Keratinocyte (primary cell): ENCODE measurements at regions not wholly inside any gene's neighbourhood (a gene's known extent, or its start where the extent isn't known, plus 50 kb on each side); places are given as distances from the start of the nearest gene placed in this dataset.

ENCODE experiments used
- DNase-seq: peaks from one replicate; pipeline ENCODE4 v3.0.0-alpha.2; 2011; ENCODE audit warnings: low read depth, missing footprints, low spot score
- FAIRE-seq: peaks from 2 replicates; lab custom pipeline; 2011; peaks lifted over from hg19 to GRCh38; lab: Jason Lieb, UNC
- H2AFZ ChIP-seq: 2 replicates; pipeline ENCODE4 v1.6.0; 2012; ENCODE audit warnings: low read length, control low read depth, inconsistent platforms; ENCODE audit not compliant: control insufficient read depth
- H3K27ac ChIP-seq: 2 replicates; pipeline ENCODE4 v1.5.1; 2011; ENCODE audit warnings: low read length; ENCODE audit not compliant: control insufficient read depth, insufficient read depth
- H3K27me3 ChIP-seq: 3 replicates; pipeline ENCODE4 v1.6.0; 2011; ENCODE audit warnings: low read length; ENCODE audit not compliant: control insufficient read depth, insufficient read depth; ENCODE audit errors: extremely low read depth
- H3K36me3 ChIP-seq, 2 experiments: 2 replicates in 1 of 2; 3 replicates in 1 of 2; pipeline ENCODE4 v1.5.1; 2011; ENCODE audit warnings: low read length in 2 of 2, mild to moderate bottlenecking in 1 of 2; ENCODE audit not compliant: control insufficient read depth in 2 of 2, insufficient read depth in 2 of 2; ENCODE audit errors: extremely low read depth in 1 of 2
- H3K4me1 ChIP-seq: 3 replicates; pipeline ENCODE4 v1.5.1; 2011; ENCODE audit warnings: low read length; ENCODE audit not compliant: control insufficient read depth, insufficient read depth; ENCODE audit errors: extremely low read depth
- H3K4me2 ChIP-seq: 3 replicates; pipeline ENCODE4 v1.6.0; 2011; ENCODE audit warnings: low read depth, low read length; ENCODE audit not compliant: control insufficient read depth, insufficient read depth; ENCODE audit errors: extremely low read depth
- H3K4me3 ChIP-seq, 3 experiments: fragments of 200-600 bp in 1 of 3; sonication (generic) in 1 of 3; 2 replicates in 2 of 3; 3 replicates in 1 of 3; pipeline ENCODE4 v1.5.1; 2011 to 2016; ENCODE audit warnings: low read length in 3 of 3, mild to moderate bottlenecking in 3 of 3, control low read depth in 2 of 3, inconsistent platforms in 1 of 3, low read depth in 1 of 3, mixed read lengths in 1 of 3, mixed run types in 1 of 3, moderate library complexity in 1 of 3; ENCODE audit not compliant: control insufficient read depth in 2 of 3, insufficient read depth in 2 of 3; ENCODE audit errors: extremely low read depth in 1 of 3
- H3K79me2 ChIP-seq: 2 replicates; pipeline ENCODE4 v1.6.0; 2012; ENCODE audit warnings: low read length; ENCODE audit not compliant: control insufficient read depth, insufficient read depth
- H3K9ac ChIP-seq: 3 replicates; pipeline ENCODE4 v1.6.0; 2011; ENCODE audit warnings: low read length; ENCODE audit not compliant: control insufficient read depth, insufficient read depth; ENCODE audit errors: extremely low read depth
- H3K9me1 ChIP-seq: 3 replicates; pipeline ENCODE4 v1.6.0; 2011; ENCODE audit warnings: low read length; ENCODE audit not compliant: control insufficient read depth, insufficient read depth; ENCODE audit errors: extremely low read depth
- H3K9me3 ChIP-seq: 2 replicates; pipeline ENCODE4 v1.5.1; 2012; ENCODE audit warnings: low read depth, low read length; ENCODE audit not compliant: control insufficient read depth
- H4K20me1 ChIP-seq: 3 replicates; pipeline ENCODE4 v1.6.0; 2011; ENCODE audit warnings: low read length; ENCODE audit not compliant: control insufficient read depth, insufficient read depth; ENCODE audit errors: extremely low read depth
- EZH2 ChIP-seq: IDR thresholded peaks from one replicate; pipeline ENCODE4 v1.6.1; 2012; ENCODE audit warnings: inconsistent platforms, mild to moderate bottlenecking, low read length, moderate library complexity
- dilution Hi-C: fragments of 300-500 bp; cut with MboI; formaldehyde crosslinking; loops from one replicate; pipeline ENCODE4 v1.7.0; 2020; ENCODE audit warnings: low sequenced_read_pairs; ENCODE audit not compliant: extremely low pct_ligation_motif_present
- TF ChIP-seq, protein P1 (sequence below), 3 experiments: IDR thresholded peaks in 1 of 3; conservative IDR thresholded peaks in 1 of 3; optimal IDR thresholded peaks in 1 of 3; 2 replicates in 2 of 3; 3 replicates in 1 of 3; pipeline versions ENCODE3 to v1.5.1; 2011; ENCODE audit warnings: low read length in 3 of 3, mild to moderate bottlenecking in 3 of 3, moderate library complexity in 2 of 3, control low read depth in 1 of 3, inconsistent platforms in 1 of 3; ENCODE audit not compliant: insufficient read depth in 2 of 3; ENCODE audit errors: extremely low read depth in 1 of 3

GRCh38 chr12:118742431-118742830, 238.9 kb upstream of the SRRM4 start:
- no peak overlapping the region for H3K4me3 ChIP-seq

DNA sequence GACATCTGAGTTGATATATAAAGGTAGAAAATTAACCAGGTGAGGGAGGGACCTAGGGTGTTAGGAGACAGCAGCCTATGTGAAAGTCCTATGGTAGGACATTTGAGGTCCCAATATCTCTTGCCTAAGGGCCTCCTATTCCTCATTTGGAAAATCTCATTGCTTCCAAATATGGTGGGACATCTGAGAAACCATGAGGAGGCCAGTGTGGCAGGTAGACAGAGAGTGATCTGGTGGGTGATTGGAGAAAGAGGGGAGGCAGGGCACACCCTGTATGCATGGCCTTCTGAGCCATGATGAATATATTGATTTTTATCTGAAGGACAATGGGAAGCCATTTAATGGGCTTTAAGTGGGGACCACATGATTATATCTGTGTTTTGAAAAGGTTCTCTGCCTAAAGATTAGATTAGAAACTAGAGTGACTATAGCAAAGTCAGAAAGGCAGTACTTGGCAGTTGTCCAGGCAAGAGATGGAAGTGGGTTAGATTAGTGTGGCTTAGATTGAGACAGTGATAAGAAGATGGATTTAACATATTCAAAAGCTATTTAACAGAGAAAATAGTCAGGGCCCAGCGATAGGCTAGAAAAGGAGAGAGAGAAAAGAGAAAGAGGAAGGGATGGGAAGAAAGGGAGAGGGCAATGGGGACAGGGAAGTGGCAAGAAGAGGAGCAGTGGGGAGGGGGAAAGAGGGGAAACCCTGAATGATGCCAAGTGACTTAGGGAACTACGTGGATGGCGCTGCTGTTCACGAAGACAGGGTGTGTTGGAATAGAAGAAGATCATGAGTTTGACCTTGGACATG, 237.2 kb upstream of the SRRM4 start:
- dilution Hi-C loops = no loop called here
- Histone ChIP-seq H3K27ac (no peak overlapping the region), H3K4me1 (no peaks in the 10 kb centered on the region), H2AFZ (no peak overlapping the region), H3K9ac (no peak overlapping the region), H3K79me2 (no peaks in the 10 kb centered on the region), H3K4me2 (no peak overlapping the region), H3K36me3 (no peaks in the 10 kb centered on the region), H3K27me3 (no peaks in the 10 kb centered on the region), H3K9me3 (no peaks in the 10 kb centered on the region), H3K9me1 (no peaks in the 10 kb centered on the region), H4K20me1 (no peaks in the 10 kb centered on the region), H3K4me3 (no peak overlapping the region)
- DNase-seq (no peak), FAIRE-seq (no peak)
- TF ChIP-seq, protein P1, sequence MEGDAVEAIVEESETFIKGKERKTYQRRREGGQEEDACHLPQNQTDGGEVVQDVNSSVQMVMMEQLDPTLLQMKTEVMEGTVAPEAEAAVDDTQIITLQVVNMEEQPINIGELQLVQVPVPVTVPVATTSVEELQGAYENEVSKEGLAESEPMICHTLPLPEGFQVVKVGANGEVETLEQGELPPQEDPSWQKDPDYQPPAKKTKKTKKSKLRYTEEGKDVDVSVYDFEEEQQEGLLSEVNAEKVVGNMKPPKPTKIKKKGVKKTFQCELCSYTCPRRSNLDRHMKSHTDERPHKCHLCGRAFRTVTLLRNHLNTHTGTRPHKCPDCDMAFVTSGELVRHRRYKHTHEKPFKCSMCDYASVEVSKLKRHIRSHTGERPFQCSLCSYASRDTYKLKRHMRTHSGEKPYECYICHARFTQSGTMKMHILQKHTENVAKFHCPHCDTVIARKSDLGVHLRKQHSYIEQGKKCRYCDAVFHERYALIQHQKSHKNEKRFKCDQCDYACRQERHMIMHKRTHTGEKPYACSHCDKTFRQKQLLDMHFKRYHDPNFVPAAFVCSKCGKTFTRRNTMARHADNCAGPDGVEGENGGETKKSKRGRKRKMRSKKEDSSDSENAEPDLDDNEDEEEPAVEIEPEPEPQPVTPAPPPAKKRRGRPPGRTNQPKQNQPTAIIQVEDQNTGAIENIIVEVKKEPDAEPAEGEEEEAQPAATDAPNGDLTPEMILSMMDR (optimal IDR thresholded peaks at IDR 0.05 in 1 of 3, IDR thresholded peaks at IDR 0.05 in 1 of 3, conservative IDR thresholded peaks at IDR 0.05 in 1 of 3; ENCODE audit: extremely low read depth in 1 of 3, insufficient read depth in 2 of 3, low read length in 3 of 3) = no peak
- TF ChIP-seq EZH2 = no peak

More at GRCh38 chr12:118742431-118742830, 238.9 kb upstream of the SRRM4 start:
- H3K4me1 ChIP-seq = no peaks in the 10 kb centered on the region
- no peak overlapping the region for H2AFZ ChIP-seq
- H3K27me3 ChIP-seq = no peaks in the 10 kb centered on the region
- no peaks in the 10 kb centered on the region for H3K36me3 ChIP-seq
- no peak overlapping the region for H3K9ac ChIP-seq
- no peak overlapping the region for H3K4me2 ChIP-seq
- no peaks in the 10 kb centered on the region for H3K9me3 ChIP-seq
- no peaks in the 10 kb centered on the region for H4K20me1 ChIP-seq
- TF ChIP-seq, protein P1 (optimal IDR thresholded peaks at IDR 0.05 in 1 of 3, IDR thresholded peaks at IDR 0.05 in 1 of 3, conservative IDR thresholded peaks at IDR 0.05 in 1 of 3; ENCODE audit: extremely low read depth in 1 of 3, insufficient read depth in 2 of 3, low read length in 3 of 3) = no peak
- no peak for TF ChIP-seq EZH2
- no peaks in the 10 kb centered on the region for H3K79me2 ChIP-seq
- FAIRE-seq = no peak
- DNase-seq = no peak
- no peak overlapping the region for H3K27ac ChIP-seq
- no peaks in the 10 kb centered on the region for H3K9me1 ChIP-seq
- dilution Hi-C loops = no loop called here
